ENCODE measurements at regions not wholly inside any gene's neighbourhood (a gene's known extent, or its start where the extent isn't known, plus 50 kb on each side); places are given as distances from the start of the nearest gene placed in this dataset.
"Not testable (repeated sequence)": the region's sequence is repeated elsewhere in the genome, so short reads cannot be mapped to it uniquely, and the experiment has no call there.

DNA sequence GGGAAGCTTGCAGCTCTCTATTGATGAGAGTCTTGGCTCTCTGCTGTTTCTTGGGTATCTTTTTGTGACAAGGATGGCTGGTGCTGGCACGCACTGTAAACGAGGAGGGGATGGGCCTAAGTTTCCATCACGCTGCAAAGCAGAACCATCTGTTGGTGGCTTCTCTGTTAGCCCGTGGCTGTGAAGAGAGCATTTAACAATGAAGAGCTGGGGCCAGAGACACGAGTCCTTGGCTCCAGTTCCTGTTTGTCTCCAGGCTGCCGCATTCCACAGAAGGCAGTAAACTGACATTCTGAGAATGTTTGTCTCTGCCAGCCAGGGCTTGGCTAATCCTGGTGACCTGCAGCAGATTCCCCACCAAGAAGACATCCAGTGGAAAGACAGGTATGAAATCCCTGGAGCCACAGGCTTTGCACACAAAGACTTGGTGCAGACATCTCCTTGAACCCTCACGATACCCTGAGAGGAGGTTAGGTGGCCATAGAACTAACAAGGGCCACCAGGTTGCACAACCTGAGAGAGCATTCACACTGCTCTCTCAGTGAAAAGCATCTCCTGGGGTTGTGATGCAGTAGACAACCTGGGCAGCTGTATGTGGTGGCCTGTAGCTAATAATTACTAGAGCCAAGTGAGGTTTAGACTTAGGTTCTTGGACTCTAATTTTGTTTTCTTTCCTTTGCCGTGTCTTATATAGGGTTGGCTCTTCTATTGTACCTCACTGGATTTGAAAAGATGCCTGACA, 130.9 kb downstream of the ASB7 start:
- 42 to 54% (median 49%) methylated on average over 8 of the region's 8 CpGs for WGBS, 5 donors
- TF ChIP-seq POLR2A (IDR thresholded peaks at IDR 0.05): no peak
- TF ChIP-seq, protein P1, sequence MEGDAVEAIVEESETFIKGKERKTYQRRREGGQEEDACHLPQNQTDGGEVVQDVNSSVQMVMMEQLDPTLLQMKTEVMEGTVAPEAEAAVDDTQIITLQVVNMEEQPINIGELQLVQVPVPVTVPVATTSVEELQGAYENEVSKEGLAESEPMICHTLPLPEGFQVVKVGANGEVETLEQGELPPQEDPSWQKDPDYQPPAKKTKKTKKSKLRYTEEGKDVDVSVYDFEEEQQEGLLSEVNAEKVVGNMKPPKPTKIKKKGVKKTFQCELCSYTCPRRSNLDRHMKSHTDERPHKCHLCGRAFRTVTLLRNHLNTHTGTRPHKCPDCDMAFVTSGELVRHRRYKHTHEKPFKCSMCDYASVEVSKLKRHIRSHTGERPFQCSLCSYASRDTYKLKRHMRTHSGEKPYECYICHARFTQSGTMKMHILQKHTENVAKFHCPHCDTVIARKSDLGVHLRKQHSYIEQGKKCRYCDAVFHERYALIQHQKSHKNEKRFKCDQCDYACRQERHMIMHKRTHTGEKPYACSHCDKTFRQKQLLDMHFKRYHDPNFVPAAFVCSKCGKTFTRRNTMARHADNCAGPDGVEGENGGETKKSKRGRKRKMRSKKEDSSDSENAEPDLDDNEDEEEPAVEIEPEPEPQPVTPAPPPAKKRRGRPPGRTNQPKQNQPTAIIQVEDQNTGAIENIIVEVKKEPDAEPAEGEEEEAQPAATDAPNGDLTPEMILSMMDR (IDR thresholded peaks at IDR 0.05 in 8 of 11, conservative IDR thresholded peaks at IDR 0.05 in 3 of 11): no peak
- no peak for TF ChIP-seq POLR2AphosphoS5 (IDR thresholded peaks at IDR 0.05)
- no peak overlapping the region for H3K27ac ChIP-seq

DNA sequence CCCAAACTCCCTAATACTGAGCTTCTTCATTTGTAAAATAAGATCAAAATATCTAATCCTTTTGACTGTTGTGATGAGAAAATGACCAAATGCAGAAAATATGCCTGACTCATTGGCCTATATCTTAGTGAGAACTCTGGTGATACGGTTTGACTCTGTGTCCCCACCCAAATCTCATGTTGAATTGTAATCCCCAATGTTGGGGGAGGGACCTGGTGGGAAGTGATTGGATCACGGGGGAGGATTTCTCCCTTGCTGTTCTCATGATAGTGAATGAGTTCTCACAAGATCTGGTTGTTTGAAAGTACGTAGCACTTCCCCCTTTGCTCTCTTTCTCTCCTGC, 131.4 kb downstream of the ASB7 start:
- DNase-seq; H3K36me3 ChIP-seq; H3K9me3 ChIP-seq; H3K27me3 ChIP-seq (replicated peaks in 1 of 7); H3K27ac ChIP-seq; H3K4me3 ChIP-seq; intact Hi-C loops (cut with DNase I; ENCODE audit: low total_unique reads); H3K4me1 ChIP-seq: not testable (repeated sequence)
- WGBS, 5 donors: 56 to 89% (median 69%) methylated on average over 3 of the region's 3 CpGs

More for the DNA sequence above, 130.9 kb downstream of the ASB7 start:
- H3K4me1 ChIP-seq: no peaks in the 10 kb centered on the region
- H3K9me3 ChIP-seq: no peaks in the 10 kb centered on the region
- intact Hi-C loops (cut with DNase I; ENCODE audit: low total_unique reads): no loop called here
- no peak overlapping the region for H3K4me3 ChIP-seq
- no peak for DNase-seq
- H3K27me3 ChIP-seq (replicated peaks in 1 of 7): peaks cover 0 to 6% (median 0%) of the 10 kb centered on the region in 7 donors
- H3K36me3 ChIP-seq: no peaks in the 10 kb centered on the region

DNA sequence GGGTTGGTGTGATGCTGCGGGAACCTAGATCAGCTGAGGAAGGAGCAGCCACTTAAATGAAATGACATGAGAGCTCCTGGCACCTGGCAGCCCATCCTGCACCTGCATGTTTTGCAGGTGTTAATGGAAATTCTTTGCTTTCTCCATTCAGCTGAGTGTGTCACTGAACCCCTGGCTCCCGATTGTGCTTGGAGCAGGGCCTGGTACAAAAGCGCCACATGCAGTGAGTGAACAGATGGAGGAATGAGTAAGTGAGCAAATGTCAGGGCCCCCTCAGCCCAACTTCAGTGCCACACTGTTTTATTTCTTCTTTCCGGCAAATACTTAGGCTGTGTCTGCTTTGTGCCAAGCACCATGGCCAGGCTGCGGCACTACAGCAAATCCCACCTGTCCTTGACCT, 132.2 kb downstream of the ASB7 start:
- no peak overlapping the region for H3K27ac ChIP-seq
- H3K9me3 ChIP-seq: no peaks in the 10 kb centered on the region
- TF ChIP-seq, protein P1 (IDR thresholded peaks at IDR 0.05 in 8 of 11, conservative IDR thresholded peaks at IDR 0.05 in 3 of 11): no peak
- TF ChIP-seq POLR2A (IDR thresholded peaks at IDR 0.05) (no peak), POLR2AphosphoS5 (IDR thresholded peaks at IDR 0.05) (no peak)
- intact Hi-C loops (cut with DNase I; ENCODE audit: low total_unique reads): no loop called here
- no peak overlapping the region for H3K4me3 ChIP-seq
- no peaks in the 10 kb centered on the region for H3K36me3 ChIP-seq
- H3K4me1 ChIP-seq: no peaks in the 10 kb centered on the region
- WGBS, 5 donors: 94 to 97% (median 96%) methylated on average over 5 of the region's 5 CpGs
- peak; percentile 29 for DNase-seq
- no peaks in the 10 kb centered on the region for H3K27me3 ChIP-seq (replicated peaks in 1 of 7)

DNA sequence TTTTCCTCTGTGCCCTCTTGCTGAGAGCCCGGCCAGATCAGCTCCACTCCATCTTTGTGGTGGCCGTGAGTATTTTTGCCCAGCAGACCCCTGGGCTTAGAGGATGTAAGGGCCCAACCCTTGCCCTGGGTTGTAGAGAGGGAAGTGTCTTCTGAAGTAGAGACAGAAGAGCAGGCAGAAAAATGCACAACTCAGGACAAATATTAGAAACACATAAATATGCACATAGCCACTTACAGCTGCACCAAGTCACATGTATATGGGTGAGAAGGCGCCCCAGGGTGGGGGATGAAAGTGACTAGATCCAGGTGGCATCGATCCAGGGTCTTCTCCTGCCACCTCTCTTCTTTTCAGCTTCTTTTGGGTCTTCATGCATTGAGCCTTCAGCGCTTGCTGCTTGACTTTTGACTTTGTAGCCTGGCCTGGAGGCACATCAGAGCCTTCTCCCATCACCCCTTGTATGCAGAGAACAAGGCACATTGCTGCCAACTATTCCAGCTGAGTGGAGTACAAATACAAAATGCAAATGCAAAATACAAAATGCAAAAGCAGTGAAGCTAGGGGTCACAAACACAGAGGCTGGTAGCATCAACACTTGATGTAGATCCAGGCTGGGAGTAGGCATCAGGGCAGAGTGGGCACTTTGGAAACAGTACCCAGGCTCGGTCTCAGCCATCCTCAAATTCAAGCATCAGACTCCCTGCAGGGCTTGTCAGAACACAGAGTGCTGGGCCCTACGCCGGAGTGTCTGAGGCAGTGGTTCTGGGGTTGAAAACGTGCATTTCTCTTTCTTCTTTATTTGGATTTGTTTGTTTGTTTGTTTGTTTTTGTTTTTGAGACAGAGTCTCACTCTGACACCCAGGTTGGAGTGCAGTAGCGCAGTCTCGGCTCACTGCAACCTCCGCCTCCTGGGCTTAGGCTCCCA, 133.0 kb downstream of the ASB7 start:
- H3K4me3 ChIP-seq: no peak overlapping the region
- no peaks in the 10 kb centered on the region for H3K9me3 ChIP-seq
- no peaks in the 10 kb centered on the region for H3K4me1 ChIP-seq
- no peaks in the 10 kb centered on the region for H3K27me3 ChIP-seq (replicated peaks in 1 of 7)
- no peaks in the 10 kb centered on the region for H3K36me3 ChIP-seq
- intact Hi-C loops (cut with DNase I; ENCODE audit: low total_unique reads): no loop called here
- TF ChIP-seq POLR2AphosphoS5 (IDR thresholded peaks at IDR 0.05) (no peak), POLR2A (IDR thresholded peaks at IDR 0.05) (no peak)
- TF ChIP-seq, protein P1 (IDR thresholded peaks at IDR 0.05 in 8 of 11, conservative IDR thresholded peaks at IDR 0.05 in 3 of 11): no peak
- H3K27ac ChIP-seq: no peak overlapping the region
- DNase-seq: peak; percentile 35
- WGBS, 5 donors: 84 to 90% (median 86%) methylated on average over 12 of the region's 12 CpGs
